ENCODE measurements at regions not wholly inside any gene's neighbourhood (a gene's known extent, or its start where the extent isn't known, plus 50 kb on each side); places are given as distances from the start of the nearest gene placed in this dataset.

- no peak for TF ChIP-seq CTCF (conservative IDR thresholded peaks at IDR 0.05 in 1 of 2, IDR thresholded peaks at IDR 0.05 in 1 of 2; ENCODE audit: extremely low read depth in 1 of 2, insufficient read depth in 1 of 2, low read depth in 1 of 2, low read length in 2 of 2)
- no peak for TF ChIP-seq EZH2 (IDR thresholded peaks at IDR 0.05; ENCODE audit: borderline replicate concordance, low read length)
Measured at GRCh38 chr11:92633820-92634219, 335.6 kb upstream of the MTNR1B start.
